ENCODE measurements at regions not wholly inside any gene's neighbourhood (a gene's known extent, or its start where the extent isn't known, plus 50 kb on each side); places are given as distances from the start of the nearest gene placed in this dataset.

DNA sequence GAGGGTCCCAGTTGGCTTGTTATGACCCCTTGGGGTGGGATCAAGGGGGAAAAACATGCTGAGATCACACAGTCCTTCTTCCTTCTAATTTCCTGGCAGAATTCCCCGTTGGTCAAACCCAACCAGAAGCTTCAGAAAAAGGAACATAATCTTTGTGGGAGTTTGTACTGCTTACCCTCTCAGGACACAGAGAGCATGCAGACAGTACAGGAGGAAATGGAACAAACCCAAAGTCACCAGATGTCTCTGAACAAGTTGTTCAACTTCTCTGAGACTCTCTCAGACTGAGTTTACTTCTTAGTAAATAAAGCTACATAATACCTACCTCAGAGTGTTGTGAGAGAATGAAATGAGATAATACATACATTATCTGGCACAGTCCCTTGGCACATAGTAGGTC, 181.1 kb upstream of the TSHZ2 start:
- no peaks in the 10 kb centered on the region for H3K4me1 ChIP-seq (ENCODE audit: control insufficient read depth, insufficient read depth, low read length)
- intact Hi-C loops (cut with micrococcal nuclease; ENCODE audit: unreplicated experiment) (no loop called here), in situ Hi-C loops (cut with HindIII; ENCODE audit: low pct_unique_long_range_greater_than_20kb, low sequenced_read_pairs) (no loop called here)
- H3K27ac ChIP-seq (ENCODE audit: low read length), result no peak overlapping the region
- H3K4me3 ChIP-seq (ENCODE audit: low read depth in 2 of 2, low read length in 2 of 2), result no peak overlapping the region
- no peak for DNase-seq (ENCODE audit: low read depth, low spot score)
- H3K27me3 ChIP-seq (ENCODE audit: control insufficient read depth, insufficient read depth, low read length), result no peaks in the 10 kb centered on the region
- no peak for ATAC-seq
- H3K9me3 ChIP-seq (ENCODE audit: control insufficient read depth, insufficient read depth, low read depth, low read length), result no peaks in the 10 kb centered on the region; the same call in 1 of the 2 replicates
- no TSS peak for BruUV-seq (replicated peaks)
- ChIA-PET POLR2A (no interaction called here), CTCF (interaction anchor here (0.5 to 0.6 kb wide), 2 partner anchors 425 to 1268 kb away, joined by 3 to 4 read pairs; no protein-coding TSS in a partner anchor)
- TF ChIP-seq SIN3A (IDR thresholded peaks at IDR 0.05; ENCODE audit: borderline replicate concordance, insufficient read depth, low read depth, low read length) (no peak), POLR2AphosphoS5 (IDR thresholded peaks at IDR 0.05; ENCODE audit: low read depth, low read length) (no peak)
- H3K36me3 ChIP-seq (ENCODE audit: control insufficient read depth, insufficient read depth, low read length), result no peaks in the 10 kb centered on the region

DNA sequence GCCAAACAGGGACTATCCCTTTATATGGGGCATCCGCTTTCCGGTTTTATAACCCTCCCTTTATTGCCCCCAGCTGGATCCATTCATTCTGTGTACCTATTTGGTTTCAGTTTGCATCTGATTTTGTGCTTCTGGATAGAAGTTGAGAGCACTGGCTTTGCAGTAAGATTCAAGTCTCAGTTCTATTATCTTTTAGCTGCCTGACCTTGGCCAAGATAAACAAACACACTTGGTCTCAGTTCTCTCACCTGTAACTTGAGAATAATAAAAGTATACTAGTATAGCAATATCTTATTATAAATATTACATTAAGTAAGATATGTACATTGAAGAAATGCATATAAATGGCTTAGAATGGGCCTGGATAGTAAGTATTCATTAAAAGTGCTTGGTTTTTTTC, 182.4 kb upstream of the TSHZ2 start:
- no peak for TF ChIP-seq TCF7L2 (IDR thresholded peaks at IDR 0.05; ENCODE audit: low read depth, low read length)
- no peak for TF ChIP-seq POLR2AphosphoS5 (IDR thresholded peaks at IDR 0.05; ENCODE audit: low read depth, low read length)
- TF ChIP-seq, protein P1, sequence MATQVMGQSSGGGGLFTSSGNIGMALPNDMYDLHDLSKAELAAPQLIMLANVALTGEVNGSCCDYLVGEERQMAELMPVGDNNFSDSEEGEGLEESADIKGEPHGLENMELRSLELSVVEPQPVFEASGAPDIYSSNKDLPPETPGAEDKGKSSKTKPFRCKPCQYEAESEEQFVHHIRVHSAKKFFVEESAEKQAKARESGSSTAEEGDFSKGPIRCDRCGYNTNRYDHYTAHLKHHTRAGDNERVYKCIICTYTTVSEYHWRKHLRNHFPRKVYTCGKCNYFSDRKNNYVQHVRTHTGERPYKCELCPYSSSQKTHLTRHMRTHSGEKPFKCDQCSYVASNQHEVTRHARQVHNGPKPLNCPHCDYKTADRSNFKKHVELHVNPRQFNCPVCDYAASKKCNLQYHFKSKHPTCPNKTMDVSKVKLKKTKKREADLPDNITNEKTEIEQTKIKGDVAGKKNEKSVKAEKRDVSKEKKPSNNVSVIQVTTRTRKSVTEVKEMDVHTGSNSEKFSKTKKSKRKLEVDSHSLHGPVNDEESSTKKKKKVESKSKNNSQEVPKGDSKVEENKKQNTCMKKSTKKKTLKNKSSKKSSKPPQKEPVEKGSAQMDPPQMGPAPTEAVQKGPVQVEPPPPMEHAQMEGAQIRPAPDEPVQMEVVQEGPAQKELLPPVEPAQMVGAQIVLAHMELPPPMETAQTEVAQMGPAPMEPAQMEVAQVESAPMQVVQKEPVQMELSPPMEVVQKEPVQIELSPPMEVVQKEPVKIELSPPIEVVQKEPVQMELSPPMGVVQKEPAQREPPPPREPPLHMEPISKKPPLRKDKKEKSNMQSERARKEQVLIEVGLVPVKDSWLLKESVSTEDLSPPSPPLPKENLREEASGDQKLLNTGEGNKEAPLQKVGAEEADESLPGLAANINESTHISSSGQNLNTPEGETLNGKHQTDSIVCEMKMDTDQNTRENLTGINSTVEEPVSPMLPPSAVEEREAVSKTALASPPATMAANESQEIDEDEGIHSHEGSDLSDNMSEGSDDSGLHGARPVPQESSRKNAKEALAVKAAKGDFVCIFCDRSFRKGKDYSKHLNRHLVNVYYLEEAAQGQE (IDR thresholded peaks at IDR 0.05; ENCODE audit: insufficient read depth in 1 of 2, low read depth in 2 of 2, low read length in 1 of 2), result no peak
- TF ChIP-seq SIN3A (IDR thresholded peaks at IDR 0.05; ENCODE audit: borderline replicate concordance, insufficient read depth, low read depth, low read length), result no peak
- TF ChIP-seq, protein P2, sequence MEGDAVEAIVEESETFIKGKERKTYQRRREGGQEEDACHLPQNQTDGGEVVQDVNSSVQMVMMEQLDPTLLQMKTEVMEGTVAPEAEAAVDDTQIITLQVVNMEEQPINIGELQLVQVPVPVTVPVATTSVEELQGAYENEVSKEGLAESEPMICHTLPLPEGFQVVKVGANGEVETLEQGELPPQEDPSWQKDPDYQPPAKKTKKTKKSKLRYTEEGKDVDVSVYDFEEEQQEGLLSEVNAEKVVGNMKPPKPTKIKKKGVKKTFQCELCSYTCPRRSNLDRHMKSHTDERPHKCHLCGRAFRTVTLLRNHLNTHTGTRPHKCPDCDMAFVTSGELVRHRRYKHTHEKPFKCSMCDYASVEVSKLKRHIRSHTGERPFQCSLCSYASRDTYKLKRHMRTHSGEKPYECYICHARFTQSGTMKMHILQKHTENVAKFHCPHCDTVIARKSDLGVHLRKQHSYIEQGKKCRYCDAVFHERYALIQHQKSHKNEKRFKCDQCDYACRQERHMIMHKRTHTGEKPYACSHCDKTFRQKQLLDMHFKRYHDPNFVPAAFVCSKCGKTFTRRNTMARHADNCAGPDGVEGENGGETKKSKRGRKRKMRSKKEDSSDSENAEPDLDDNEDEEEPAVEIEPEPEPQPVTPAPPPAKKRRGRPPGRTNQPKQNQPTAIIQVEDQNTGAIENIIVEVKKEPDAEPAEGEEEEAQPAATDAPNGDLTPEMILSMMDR (IDR thresholded peaks at IDR 0.05), result no peak
- DNase-seq (ENCODE audit: low read depth, low spot score) (no peak), ATAC-seq (no peak)
- H3K27ac ChIP-seq (ENCODE audit: low read length), result no peak overlapping the region
- in situ Hi-C loops (cut with HindIII; ENCODE audit: low pct_unique_long_range_greater_than_20kb, low sequenced_read_pairs), result no loop called here
- H3K9me3 ChIP-seq (ENCODE audit: control insufficient read depth, insufficient read depth, low read depth, low read length), result no peaks in the 10 kb centered on the region; the same call in 1 of the 2 replicates
- no peaks in the 10 kb centered on the region for H3K36me3 ChIP-seq (ENCODE audit: control insufficient read depth, insufficient read depth, low read length)
- CTCF ChIA-PET, result no interaction called here
- no TSS peak for BruUV-seq (replicated peaks)
- no peak overlapping the region for H3K4me3 ChIP-seq (ENCODE audit: low read depth in 2 of 2, low read length in 2 of 2)
- H3K27me3 ChIP-seq (ENCODE audit: control insufficient read depth, insufficient read depth, low read length), result no peaks in the 10 kb centered on the region
- no peaks in the 10 kb centered on the region for H3K4me1 ChIP-seq (ENCODE audit: control insufficient read depth, insufficient read depth, low read length)
- intact Hi-C loops (cut with micrococcal nuclease; ENCODE audit: unreplicated experiment), result no loop called here
- POLR2A ChIA-PET, result no interaction called here

DNA sequence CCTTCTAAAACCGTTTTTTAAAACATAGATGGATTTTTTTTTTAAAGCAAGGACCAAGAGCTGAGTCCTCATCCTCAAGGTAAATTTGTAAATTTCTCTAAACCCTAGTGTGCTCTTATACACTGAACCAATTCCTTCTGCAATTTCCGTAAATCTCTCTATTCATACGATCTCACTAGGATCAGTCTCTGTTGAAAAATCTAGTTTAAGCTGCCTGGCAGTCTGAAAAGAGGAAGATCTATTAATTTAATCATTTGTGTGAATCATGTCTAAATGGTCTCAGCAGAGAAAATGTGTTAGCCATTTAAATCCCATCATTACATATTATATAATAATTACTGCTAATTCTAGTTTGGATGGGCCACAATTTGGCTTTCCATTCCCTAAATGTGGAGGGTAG, 184.2 kb upstream of the TSHZ2 start:
- Histone ChIP-seq H3K4me3 (ENCODE audit: low read depth in 2 of 2, low read length in 2 of 2) (no peak overlapping the region), H3K27me3 (ENCODE audit: control insufficient read depth, insufficient read depth, low read length) (no peaks in the 10 kb centered on the region), H3K27ac (ENCODE audit: low read length) (no peak overlapping the region), H3K9me3 (ENCODE audit: control insufficient read depth, insufficient read depth, low read depth, low read length) (no peaks in the 10 kb centered on the region), H3K4me1 (ENCODE audit: control insufficient read depth, insufficient read depth, low read length) (no peaks in the 10 kb centered on the region), H3K36me3 (ENCODE audit: control insufficient read depth, insufficient read depth, low read length) (no peaks in the 10 kb centered on the region)
- DNase-seq (ENCODE audit: low read depth, low spot score) (no peak), ATAC-seq (no peak)
- no TSS peak for BruUV-seq (replicated peaks)
- ChIA-PET CTCF (no interaction called here), POLR2A (no interaction called here)
- in situ Hi-C loops (cut with HindIII; ENCODE audit: low pct_unique_long_range_greater_than_20kb, low sequenced_read_pairs), result no loop called here
- intact Hi-C loops (cut with micrococcal nuclease; ENCODE audit: unreplicated experiment), result no loop called here
- TF ChIP-seq, protein P2 (IDR thresholded peaks at IDR 0.05), result no peak
- TF ChIP-seq, protein P1 (IDR thresholded peaks at IDR 0.05; ENCODE audit: insufficient read depth in 1 of 2, low read depth in 2 of 2, low read length in 1 of 2), result no peak
- TF ChIP-seq POLR2AphosphoS5 (IDR thresholded peaks at IDR 0.05; ENCODE audit: low read depth, low read length) (no peak), SIN3A (IDR thresholded peaks at IDR 0.05; ENCODE audit: borderline replicate concordance, insufficient read depth, low read depth, low read length) (no peak), TCF7L2 (IDR thresholded peaks at IDR 0.05; ENCODE audit: low read depth, low read length) (no peak)
